Gastrocnemius medialis (tissue), 4 donors: ENCODE measurements at regions not wholly inside any gene's neighbourhood (a gene's known extent, or its start where the extent isn't known, plus 50 kb on each side); places are given as distances from the start of the nearest gene placed in this dataset.

ENCODE experiments used
- ATAC-seq, 2 donors: fragments of 150-250 bp; one replicate each; pipeline ENCODE4 v1.9.1; 2016
- DNase-seq, 2 donors: peaks; one replicate each; pipeline ENCODE4 v3.0.0-alpha.2; 2019
- H3K27ac ChIP-seq, 4 donors: fragments of 200-600 bp; sonication (generic); 1 replicate in 1 of 4; 2 replicates in 3 of 4; pipeline ENCODE4 v1.5.1; 2016 to 2018; ENCODE audit warnings: mild to moderate bottlenecking in 2 of 4, moderate library complexity in 1 of 4
- H3K27me3 ChIP-seq, 3 donors: fragments of 200-600 bp; sonication (generic) in 2 of 3; 1 replicate in 1 of 3; 2 replicates in 2 of 3; pipeline versions ENCODE4 v1.5.1 to v1.6.0; 2016 to 2019; ENCODE audit warnings: mild to moderate bottlenecking in 1 of 3, moderate library complexity in 1 of 3
- H3K36me3 ChIP-seq, 2 donors: fragments of 200-600 bp; sonication (generic) in 1 of 2; one replicate each; pipeline ENCODE4 v1.5.1; 2017 to 2018
- H3K4me1 ChIP-seq, 2 donors: fragments of 200-600 bp; sonication (generic) in 1 of 2; one replicate each; pipeline ENCODE4 v1.5.1; 2016 to 2017; ENCODE audit warnings: mild to moderate bottlenecking in 2 of 2
- H3K4me3 ChIP-seq, 4 donors: fragments of 200-600 bp; sonication (generic) in 3 of 4; 1 replicate in 1 of 4; 2 replicates in 3 of 4; pipeline ENCODE4 v1.5.1; 2016 to 2019; ENCODE audit warnings: mild to moderate bottlenecking in 2 of 4
- H3K9me3 ChIP-seq, 3 donors: fragments of 200-600 bp; sonication (generic) in 2 of 3; 1 replicate in 1 of 3; 2 replicates in 2 of 3; pipeline ENCODE4 v1.5.1; 2016 to 2019
- POLR2A ChIP-seq, 2 donors: fragments of 450-650 bp; IDR thresholded peaks; one replicate each; pipeline ENCODE4 v1.6.1; 2017; ENCODE audit warnings: antibody characterized with exemption in 2 of 2, mild to moderate bottlenecking in 2 of 2, moderate library complexity in 2 of 2
- in situ Hi-C, 4 donors: fragments of 200-750 bp; cut with MboI; loops; one replicate each; pipeline versions ENCODE4 v1.15.0 to v1.8.0; 2017; ENCODE audit warnings: low sequenced_read_pairs in 4 of 4
- intact Hi-C: fragments of 100-400 bp; cut with DNase I; formaldehyde crosslinking; loops from one replicate; pipeline ENCODE4 v1.15.1; 2023; ENCODE audit warnings: low total_unique reads
- TF ChIP-seq, protein P1 (sequence below), 5 experiments: fragments of 450-650 bp in 3 of 5; fragments of 200-600 bp in 2 of 5; sonication (generic) in 2 of 5; IDR thresholded peaks in 4 of 5; conservative IDR thresholded peaks in 1 of 5; 1 replicate in 4 of 5; 2 replicates in 1 of 5; pipeline ENCODE4 v1.5.1; 2016 to 2019; ENCODE audit warnings: antibody characterized with exemption in 5 of 5, mild to moderate bottlenecking in 3 of 5, moderate library complexity in 3 of 5

DNA sequence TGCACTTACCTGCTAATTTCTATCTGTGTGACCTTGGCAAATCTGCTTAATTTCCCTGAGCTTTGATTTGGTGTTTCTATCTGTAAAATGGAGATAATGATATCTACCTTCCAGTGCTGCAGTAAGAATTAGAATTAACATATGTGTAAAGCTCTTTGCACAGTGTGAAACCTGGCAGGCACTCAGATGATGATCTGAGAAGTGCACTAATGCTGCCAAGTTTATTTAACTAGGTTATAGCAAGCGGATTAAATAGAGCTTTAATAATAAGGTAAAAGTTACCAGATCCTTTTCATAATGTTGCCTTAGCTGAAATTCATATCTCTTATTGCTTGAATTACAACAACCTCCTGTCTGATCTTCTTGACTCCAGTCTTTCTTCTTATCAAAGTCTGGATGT is 315.3 kb upstream of the CD180 start:
- Histone ChIP-seq H3K4me3 (no peak overlapping the region), H3K9me3 (no peaks in the 10 kb centered on the region), H3K36me3 (no peaks in the 10 kb centered on the region), H3K4me1 (no peaks in the 10 kb centered on the region), H3K27me3 (no peaks in the 10 kb centered on the region), H3K27ac (no peak overlapping the region)
- TF ChIP-seq, protein P1, sequence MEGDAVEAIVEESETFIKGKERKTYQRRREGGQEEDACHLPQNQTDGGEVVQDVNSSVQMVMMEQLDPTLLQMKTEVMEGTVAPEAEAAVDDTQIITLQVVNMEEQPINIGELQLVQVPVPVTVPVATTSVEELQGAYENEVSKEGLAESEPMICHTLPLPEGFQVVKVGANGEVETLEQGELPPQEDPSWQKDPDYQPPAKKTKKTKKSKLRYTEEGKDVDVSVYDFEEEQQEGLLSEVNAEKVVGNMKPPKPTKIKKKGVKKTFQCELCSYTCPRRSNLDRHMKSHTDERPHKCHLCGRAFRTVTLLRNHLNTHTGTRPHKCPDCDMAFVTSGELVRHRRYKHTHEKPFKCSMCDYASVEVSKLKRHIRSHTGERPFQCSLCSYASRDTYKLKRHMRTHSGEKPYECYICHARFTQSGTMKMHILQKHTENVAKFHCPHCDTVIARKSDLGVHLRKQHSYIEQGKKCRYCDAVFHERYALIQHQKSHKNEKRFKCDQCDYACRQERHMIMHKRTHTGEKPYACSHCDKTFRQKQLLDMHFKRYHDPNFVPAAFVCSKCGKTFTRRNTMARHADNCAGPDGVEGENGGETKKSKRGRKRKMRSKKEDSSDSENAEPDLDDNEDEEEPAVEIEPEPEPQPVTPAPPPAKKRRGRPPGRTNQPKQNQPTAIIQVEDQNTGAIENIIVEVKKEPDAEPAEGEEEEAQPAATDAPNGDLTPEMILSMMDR (IDR thresholded peaks at IDR 0.05 in 4 of 5, conservative IDR thresholded peaks at IDR 0.05 in 1 of 5), result no peak
- TF ChIP-seq POLR2A (IDR thresholded peaks at IDR 0.05), result no peak
- intact Hi-C loops, result no loop called here
- DNase-seq (no peak), ATAC-seq (no peak)
- in situ Hi-C loops, result no loop called here

DNA sequence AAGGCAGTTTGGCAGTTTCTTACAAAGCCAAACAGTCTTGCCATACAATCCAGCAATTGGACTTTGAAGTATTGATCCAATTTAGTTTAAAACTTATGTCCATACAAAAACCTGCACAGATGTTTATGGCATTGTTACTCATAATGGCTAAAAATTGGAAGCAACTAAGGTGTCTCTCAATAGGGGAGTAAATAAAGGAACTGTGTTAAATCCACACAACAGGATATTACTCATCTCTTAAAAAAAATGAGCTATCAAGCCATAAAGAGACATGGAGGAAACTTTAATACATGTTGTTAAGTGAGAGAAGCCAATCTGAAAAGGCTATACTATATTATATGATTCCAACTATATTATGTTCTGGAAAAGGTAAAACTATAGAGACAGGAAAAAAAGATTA is 313.6 kb upstream of the CD180 start:
- H3K36me3 ChIP-seq, result no peaks in the 10 kb centered on the region
- no peak overlapping the region for H3K27ac ChIP-seq
- ATAC-seq (no peak), DNase-seq (no peak)
- intact Hi-C loops (no loop called here), in situ Hi-C loops (no loop called here)
- no peaks in the 10 kb centered on the region for H3K9me3 ChIP-seq
- no peak overlapping the region for H3K4me3 ChIP-seq
- no peak for TF ChIP-seq POLR2A (IDR thresholded peaks at IDR 0.05)
- TF ChIP-seq, protein P1 (IDR thresholded peaks at IDR 0.05 in 4 of 5, conservative IDR thresholded peaks at IDR 0.05 in 1 of 5), result no peak
- H3K4me1 ChIP-seq, result no peaks in the 10 kb centered on the region
- H3K27me3 ChIP-seq, result no peaks in the 10 kb centered on the region

DNA sequence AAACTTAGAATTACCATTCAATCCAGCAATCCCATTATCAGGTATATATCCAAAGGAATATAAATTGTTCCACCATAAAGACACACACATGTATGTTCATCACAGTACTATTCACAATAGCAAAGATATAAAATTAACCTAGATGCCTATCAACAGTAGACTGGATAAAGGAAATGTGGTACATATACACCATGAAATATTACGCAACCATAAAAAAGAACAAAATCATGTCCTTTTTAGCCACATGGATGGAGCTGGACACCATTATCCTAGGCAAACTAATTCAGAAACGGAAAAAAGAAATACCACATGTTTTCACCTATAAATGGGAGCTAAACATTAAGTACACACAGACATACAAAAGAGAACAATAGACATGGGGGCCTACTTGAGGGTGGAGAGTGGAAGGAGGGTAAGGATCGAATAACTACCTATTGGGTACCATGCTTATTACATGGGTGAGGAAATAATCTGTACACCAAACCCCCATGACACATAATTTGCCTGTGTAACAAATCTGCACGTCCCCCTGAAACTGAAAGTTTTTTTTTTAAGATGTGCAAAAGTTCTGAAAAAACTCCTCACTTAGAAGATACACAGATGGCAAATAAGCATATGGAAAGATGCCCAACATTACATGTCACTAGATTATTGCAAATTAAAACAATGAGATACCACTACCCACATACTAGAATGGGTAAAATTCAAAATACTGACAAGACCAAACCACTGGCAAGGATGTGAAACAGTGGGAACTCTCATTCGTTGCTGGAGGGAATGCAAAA is 313.0 kb upstream of the CD180 start:
- no peak for DNase-seq
- Histone ChIP-seq H3K36me3 (no peaks in the 10 kb centered on the region), H3K4me1 (no peaks in the 10 kb centered on the region), H3K27me3 (no peaks in the 10 kb centered on the region), H3K9me3 (no peaks in the 10 kb centered on the region), H3K27ac (no peak overlapping the region), H3K4me3 (no peak overlapping the region)
- TF ChIP-seq, protein P1 (IDR thresholded peaks at IDR 0.05 in 4 of 5, conservative IDR thresholded peaks at IDR 0.05 in 1 of 5), result no peak
- no peak for TF ChIP-seq POLR2A (IDR thresholded peaks at IDR 0.05)
- intact Hi-C loops, result no loop called here
- in situ Hi-C loops, result no loop called here
- ATAC-seq, result no peak

DNA sequence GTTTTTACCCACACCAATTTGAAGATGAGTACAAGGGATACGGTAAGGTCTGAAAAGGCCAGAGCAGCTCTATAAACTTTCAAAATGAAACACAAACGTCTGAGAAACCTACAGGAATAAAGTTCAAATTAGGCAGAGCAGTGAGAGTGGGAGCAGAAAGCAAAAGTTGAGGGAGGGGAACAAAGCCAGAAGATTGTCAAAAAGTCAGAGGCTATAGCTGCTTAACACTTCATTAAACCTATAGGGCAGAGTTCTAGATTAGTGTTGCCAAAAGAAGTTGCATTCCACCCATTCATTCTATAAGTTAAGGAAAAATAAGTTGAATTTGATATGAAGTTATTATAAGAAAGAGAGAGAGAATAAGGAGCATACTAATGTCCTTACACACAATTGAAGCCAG is 309.6 kb upstream of the CD180 start:
- intact Hi-C loops (no loop called here), in situ Hi-C loops (no loop called here)
- Histone ChIP-seq H3K4me1 (no peaks in the 10 kb centered on the region), H3K36me3 (no peaks in the 10 kb centered on the region), H3K4me3 (no peak overlapping the region), H3K9me3 (no peaks in the 10 kb centered on the region), H3K27me3 (no peaks in the 10 kb centered on the region), H3K27ac (no peak overlapping the region)
- DNase-seq (no peak), ATAC-seq (no peak)
- TF ChIP-seq POLR2A (IDR thresholded peaks at IDR 0.05), result no peak
- TF ChIP-seq, protein P1 (IDR thresholded peaks at IDR 0.05 in 4 of 5, conservative IDR thresholded peaks at IDR 0.05 in 1 of 5), result no peak

DNA sequence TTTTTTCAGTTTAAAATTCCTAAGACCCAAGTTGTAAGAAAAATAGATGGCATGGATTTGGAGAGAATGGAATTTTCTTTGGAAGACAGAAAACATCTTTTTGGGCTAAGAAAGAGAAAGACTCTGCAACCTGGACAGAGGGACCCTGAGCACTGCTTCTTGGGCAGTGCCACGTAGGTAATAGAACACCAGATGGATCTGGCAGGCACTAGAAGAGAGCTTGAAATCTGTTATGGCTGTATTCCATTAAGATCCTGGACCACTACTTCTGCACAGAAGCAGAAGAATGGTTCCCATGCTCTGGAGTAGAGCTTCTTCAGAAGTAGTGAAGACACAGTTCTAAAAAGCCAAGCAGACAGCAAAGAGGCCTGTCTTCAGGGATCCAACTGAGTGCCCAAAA is 306.4 kb upstream of the CD180 start:
- intact Hi-C loops, result no loop called here
- ATAC-seq, result no peak
- H3K4me3 ChIP-seq, result no peak overlapping the region
- TF ChIP-seq, protein P1 (IDR thresholded peaks at IDR 0.05 in 4 of 5, conservative IDR thresholded peaks at IDR 0.05 in 1 of 5), result no peak
- no peak for TF ChIP-seq POLR2A (IDR thresholded peaks at IDR 0.05)
- no peaks in the 10 kb centered on the region for H3K36me3 ChIP-seq
- H3K27ac ChIP-seq, result no peak overlapping the region
- no peaks in the 10 kb centered on the region for H3K27me3 ChIP-seq
- in situ Hi-C loops, result no loop called here
- DNase-seq, result no peak
- H3K4me1 ChIP-seq, result no peaks in the 10 kb centered on the region
- no peaks in the 10 kb centered on the region for H3K9me3 ChIP-seq
